GM12874 (cell line): ENCODE measurements at regions not wholly inside any gene's neighbourhood (a gene's known extent, or its start where the extent isn't known, plus 50 kb on each side); places are given as distances from the start of the nearest gene placed in this dataset.
A peak's percentile ranks its signal among the peaks of the same experiment; 100 is the strongest.

Experiments
- CTCF ChIP-seq: IDR thresholded peaks from 2 replicates; pipeline ENCODE4 v1.5.1; 2011; ENCODE audit warnings: low read depth, mild to moderate bottlenecking, control low read depth, low read length, moderate library complexity; ENCODE audit not compliant: insufficient read depth

DNA sequence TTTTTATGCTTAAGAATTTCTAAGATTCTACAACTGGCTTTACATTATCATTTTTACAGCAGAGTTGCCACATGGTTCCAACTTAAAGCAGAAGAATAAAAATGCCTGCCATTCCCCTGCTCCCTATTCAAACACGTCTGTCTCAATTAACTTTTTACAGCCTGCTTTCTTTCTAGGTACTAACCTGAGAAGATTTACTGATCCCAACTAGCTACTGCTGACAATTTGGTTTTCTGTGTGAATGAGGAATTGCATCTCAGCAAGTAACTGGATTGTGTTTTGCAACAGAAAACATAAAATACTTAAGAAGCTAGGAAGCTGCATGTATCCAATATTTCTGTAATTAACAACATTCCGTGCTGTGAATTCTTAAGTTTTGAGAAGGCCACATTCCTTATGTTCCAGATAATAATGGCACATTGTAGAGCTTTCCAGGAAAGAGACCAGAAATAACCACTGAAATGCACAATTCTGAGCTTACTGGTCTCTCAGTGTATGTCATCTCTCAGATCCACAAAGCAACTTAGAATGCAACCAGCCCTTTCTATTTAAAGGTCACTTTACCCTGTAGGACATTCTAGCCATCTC, 306.8 kb upstream of the NMUR2 start:
- TF ChIP-seq CTCF, result no peak

DNA sequence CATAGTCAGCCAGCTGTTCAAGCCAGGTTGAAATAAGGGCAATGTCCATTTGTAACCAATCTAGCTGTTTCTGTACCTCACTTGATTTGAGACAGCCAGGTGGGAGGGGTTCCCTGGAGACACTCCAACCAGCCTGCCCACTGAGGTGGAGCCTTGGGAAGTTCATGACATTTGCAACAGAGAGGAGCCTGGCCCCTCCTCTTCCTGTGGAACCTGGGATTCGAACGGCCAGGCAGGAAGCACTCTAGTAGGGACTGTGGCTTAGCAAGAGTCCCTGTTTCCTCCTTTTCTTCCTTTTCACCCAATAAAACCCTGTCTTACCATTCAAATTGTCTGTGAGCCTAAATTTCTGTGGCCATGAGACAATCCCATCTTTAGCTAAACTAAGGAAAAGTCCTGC, 312.3 kb upstream of the NMUR2 start:
- TF ChIP-seq CTCF, result no peak

GRCh38 chr5:152723482-152723881, 318.4 kb upstream of the NMUR2 start:
- 0 out of 2 replicates have a peak, but pooled peaks have one; percentile 26 for TF ChIP-seq CTCF

DNA sequence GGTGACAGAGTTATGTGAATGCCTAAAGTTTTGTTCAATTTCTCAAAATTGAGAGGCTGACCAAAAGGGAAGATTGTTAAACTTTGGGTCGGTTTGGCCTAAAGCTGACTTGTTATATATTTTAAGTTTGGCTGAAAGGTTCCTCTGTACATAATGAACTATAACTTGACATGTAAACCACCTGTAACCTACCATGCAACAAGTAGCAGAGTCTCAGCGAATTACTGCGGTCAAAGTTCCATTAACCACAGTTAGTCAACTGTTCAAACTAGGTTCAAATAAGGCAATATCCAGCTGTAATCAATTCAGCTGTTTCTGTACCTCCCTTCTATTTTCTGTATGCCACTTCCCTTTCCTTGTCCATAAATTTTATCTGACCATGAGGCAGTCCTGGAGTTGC, 325.1 kb upstream of the NMUR2 start:
- no peak for TF ChIP-seq CTCF

- no peak for TF ChIP-seq CTCF
Measured at GRCh38 chr5:152736906-152737305, 331.8 kb upstream of the NMUR2 start.

DNA sequence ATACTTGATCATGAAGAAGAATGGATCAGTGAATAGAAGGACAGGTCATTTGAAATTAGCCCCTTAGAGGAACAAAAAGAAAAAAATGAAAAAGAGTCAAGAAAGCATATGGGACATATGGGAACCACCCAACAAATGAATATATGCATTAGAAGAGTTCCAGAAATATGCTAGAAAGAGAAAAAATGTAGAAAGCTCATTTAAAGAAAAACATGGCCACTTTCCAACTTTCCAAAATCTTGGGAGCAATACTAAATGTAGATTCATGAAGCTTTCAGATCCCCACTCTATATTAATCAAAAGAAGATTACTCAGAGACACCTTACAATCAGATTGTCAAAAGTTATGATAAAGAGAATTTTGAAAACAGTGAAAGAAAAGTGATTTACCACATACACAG, 334.8 kb upstream of the NMUR2 start:
- TF ChIP-seq CTCF, result no peak

GRCh38 chr5:152801886-152802285, 396.8 kb upstream of the NMUR2 start:
- no peak for TF ChIP-seq CTCF
